IPS DF 6.9 (cell line): ENCODE measurements at regions not wholly inside any gene's neighbourhood (a gene's known extent, or its start where the extent isn't known, plus 50 kb on each side); places are given as distances from the start of the nearest gene placed in this dataset.
"Not testable (repeated sequence)": the region's sequence is repeated elsewhere in the genome, so short reads cannot be mapped to it uniquely, and the experiment has no call there.

Experiments
- DNase-seq: peaks from one replicate; pipeline ENCODE4 v3.0.0-alpha.2; 2013; ENCODE audit warnings: low read depth, low spot score
- H3K27ac ChIP-seq: one replicate; pipeline ENCODE4 v1.5.1; 2013; ENCODE audit warnings: low read length, control low read depth
- H3K27me3 ChIP-seq: 2 replicates; pipeline ENCODE4 v1.6.1; 2013; ENCODE audit warnings: mild to moderate bottlenecking, low read length; ENCODE audit not compliant: control insufficient read depth, insufficient read depth
- H3K36me3 ChIP-seq: 2 replicates; pipeline ENCODE4 v1.6.1; 2013; ENCODE audit warnings: low read length; ENCODE audit not compliant: control insufficient read depth, insufficient read depth
- H3K4me1 ChIP-seq: 2 replicates; pipeline ENCODE4 v1.6.1; 2013; ENCODE audit warnings: low read length; ENCODE audit not compliant: control insufficient read depth, insufficient read depth
- H3K4me3 ChIP-seq: 2 replicates; pipeline ENCODE4 v1.5.1; 2013; ENCODE audit warnings: mild to moderate bottlenecking, low read length
- H3K9me3 ChIP-seq: 2 replicates; pipeline ENCODE4 v1.6.1; 2013; ENCODE audit warnings: low read length, inconsistent platforms; ENCODE audit not compliant: control insufficient read depth, insufficient read depth
- WGBS: extraction: QIAGEN DNeasy Blood & Tissue Kit; methylation state at CpG from one replicate; pipeline ENCODE4 v1.1.7; 2013; ENCODE audit warnings: mixed read lengths, missing lambda C conversion rate; ENCODE audit not compliant: insufficient read length, insufficient coverage; 5-methylcytosine and 5-hydroxymethylcytosine counted together

GRCh38 chr9:71614409-71615010, 153.8 kb downstream of the CEMIP2 start:
- H3K36me3 ChIP-seq = no peaks in the 10 kb centered on the region
- no CpG with 5 or more reads among the region's 3 CpGs for WGBS
- no peak for DNase-seq
- no peak overlapping the region for H3K4me3 ChIP-seq
- H3K4me1 ChIP-seq = no peaks in the 10 kb centered on the region
- no peaks in the 10 kb centered on the region for H3K27me3 ChIP-seq
- no peak overlapping the region for H3K27ac ChIP-seq
- H3K9me3 ChIP-seq = no peaks in the 10 kb centered on the region; the same call in 1 of the 2 replicates

GRCh38 chr9:71612889-71613288, 155.4 kb downstream of the CEMIP2 start:
- Histone ChIP-seq H3K4me3 (no peak overlapping the region), H3K36me3 (no peaks in the 10 kb centered on the region), H3K4me1 (peaks cover 2% of the 10 kb centered on the region; the same call in 1 of the 2 replicates), H3K27me3 (no peaks in the 10 kb centered on the region), H3K9me3 (no peaks in the 10 kb centered on the region; the same call in 1 of the 2 replicates), H3K27ac (no peak overlapping the region)
- no CpG with 5 or more reads among the region's 2 CpGs for WGBS
- no peak for DNase-seq

- no peaks in the 10 kb centered on the region; the same call in 1 of the 2 replicates for H3K9me3 ChIP-seq
These were observed 158.9 kb downstream of the CEMIP2 start for GRCh38 chr9:71609448-71609830.

GRCh38 chr9:71608825-71609447, 159.4 kb downstream of the CEMIP2 start:
- Histone ChIP-seq H3K36me3 (no peaks in the 10 kb centered on the region), H3K9me3 (no peaks in the 10 kb centered on the region; the same call in 1 of the 2 replicates), H3K4me1 (peaks cover 2% of the 10 kb centered on the region; the same call in 1 of the 2 replicates), H3K27me3 (no peaks in the 10 kb centered on the region), H3K27ac (no peak overlapping the region), H3K4me3 (no peak overlapping the region)
- no peak for DNase-seq
- no CpG with 5 or more reads among the region's 4 CpGs for WGBS

More at GRCh38 chr9:71609448-71609830, 158.9 kb downstream of the CEMIP2 start:
- WGBS = no CpG with 5 or more reads among the region's 1 CpG
- no peak for DNase-seq
- no peak overlapping the region for H3K4me3 ChIP-seq
- no peak overlapping the region for H3K27ac ChIP-seq
- no peaks in the 10 kb centered on the region for H3K36me3 ChIP-seq
- no peaks in the 10 kb centered on the region for H3K27me3 ChIP-seq
- peaks cover 2% of the 10 kb centered on the region; the same call in 1 of the 2 replicates for H3K4me1 ChIP-seq

- Histone ChIP-seq H3K27me3 (no peaks in the 10 kb centered on the region), H3K4me3 (no peak overlapping the region), H3K27ac (no peak overlapping the region), H3K36me3 (no peaks in the 10 kb centered on the region), H3K4me1 (peaks cover 2% of the 10 kb centered on the region; the same call in 1 of the 2 replicates), H3K9me3 (no peaks in the 10 kb centered on the region; the same call in 1 of the 2 replicates)
- no CpG with 5 or more reads among the region's 4 CpGs for WGBS
- DNase-seq = no peak
These were observed 160.3 kb downstream of the CEMIP2 start for GRCh38 chr9:71608021-71608420.

- Histone ChIP-seq H3K27me3 (no peaks in the 10 kb centered on the region), H3K36me3 (no peaks in the 10 kb centered on the region), H3K9me3 (no peaks in the 10 kb centered on the region; the same call in 1 of the 2 replicates), H3K27ac (no peak overlapping the region), H3K4me1 (peaks cover 2% of the 10 kb centered on the region; the same call in 1 of the 2 replicates), H3K4me3 (no peak overlapping the region)
- no CpG with 5 or more reads among the region's 5 CpGs for WGBS
- no peak for DNase-seq
These were observed 160.8 kb downstream of the CEMIP2 start for GRCh38 chr9:71607461-71607881.

GRCh38 chr9:71604197-71605063, 163.9 kb downstream of the CEMIP2 start:
- DNase-seq = peak; percentile 48
- no peak overlapping the region for H3K27ac ChIP-seq
- no CpG with 5 or more reads among the region's 5 CpGs for WGBS
- H3K4me1 ChIP-seq = peaks cover 2% of the 10 kb centered on the region; the same call in 1 of the 2 replicates
- no peaks in the 10 kb centered on the region for H3K36me3 ChIP-seq
- H3K9me3 ChIP-seq = no peaks in the 10 kb centered on the region
- H3K4me3 ChIP-seq = no peak overlapping the region
- H3K27me3 ChIP-seq = no peaks in the 10 kb centered on the region

- no peak for DNase-seq
- no peak overlapping the region for H3K27ac ChIP-seq
- H3K4me3 ChIP-seq = no peak overlapping the region
- H3K36me3 ChIP-seq = no peaks in the 10 kb centered on the region
- H3K9me3 ChIP-seq = no peaks in the 10 kb centered on the region
- H3K27me3 ChIP-seq = no peaks in the 10 kb centered on the region
- no peaks in the 10 kb centered on the region; the same call in 1 of the 2 replicates for H3K4me1 ChIP-seq
These were observed 165.7 kb downstream of the CEMIP2 start for GRCh38 chr9:71602652-71603051.

GRCh38 chr9:71595762-71596161, 172.6 kb downstream of the CEMIP2 start:
- WGBS = no CpG with 5 or more reads among the region's 12 CpGs
- H3K27ac ChIP-seq, H3K9me3 ChIP-seq, H3K36me3 ChIP-seq, DNase-seq, H3K4me3 ChIP-seq, H3K27me3 ChIP-seq, H3K4me1 ChIP-seq: not testable (repeated sequence)

GRCh38 chr9:71594541-71594940, 173.8 kb downstream of the CEMIP2 start:
- no CpG with 5 or more reads among the region's 3 CpGs for WGBS
- Histone ChIP-seq H3K4me3 (no peak overlapping the region), H3K9me3 (no peaks in the 10 kb centered on the region), H3K27ac (no peak overlapping the region), H3K36me3 (no peaks in the 10 kb centered on the region; the same call in 1 of the 2 replicates), H3K4me1 (no peaks in the 10 kb centered on the region; the same call in 1 of the 2 replicates), H3K27me3 (no peaks in the 10 kb centered on the region)
- no peak for DNase-seq
